SK-MEL-5 (cell line): ENCODE measurements at regions not wholly inside any gene's neighbourhood (a gene's known extent, or its start where the extent isn't known, plus 50 kb on each side); places are given as distances from the start of the nearest gene placed in this dataset.

Experiments used
- DNase-seq: peaks from one replicate; pipeline ENCODE4 v3.0.0-alpha.2; 2016; ENCODE audit warnings: low read depth, low spot score
- in situ Hi-C: cut with HindIII; loops from 2 replicates; pipeline ENCODE4 v1.10.0; 2016; ENCODE audit warnings: low sequenced_read_pairs, high pct_unique_total_duplicates, low pct_unique_long_range_greater_than_20kb

DNA sequence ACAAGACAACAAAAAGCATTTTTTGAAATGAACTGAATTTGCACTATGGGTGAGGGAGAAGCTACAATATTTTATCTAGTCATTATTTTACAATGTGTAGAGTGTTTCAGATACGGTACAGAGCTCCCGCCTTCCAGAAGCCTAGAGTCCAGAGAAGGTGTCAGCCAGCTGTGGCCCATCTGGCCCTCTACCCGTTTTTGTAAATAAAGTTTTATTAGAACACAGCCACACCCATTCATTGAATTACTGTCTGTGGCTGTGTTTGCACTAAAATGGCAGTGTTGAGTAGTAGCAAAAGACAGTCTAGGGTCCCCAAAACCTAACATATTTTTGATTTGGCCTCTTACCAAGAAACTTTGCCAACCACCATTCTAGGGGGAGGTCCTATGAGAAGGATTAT lies 162.0 kb downstream of the JCAD start:
- in situ Hi-C loops = no loop called here
- no peak for DNase-seq

GRCh38 chr10:29896053-29896452 lies 163.3 kb downstream of the JCAD start:
- in situ Hi-C loops = no loop called here

DNA sequence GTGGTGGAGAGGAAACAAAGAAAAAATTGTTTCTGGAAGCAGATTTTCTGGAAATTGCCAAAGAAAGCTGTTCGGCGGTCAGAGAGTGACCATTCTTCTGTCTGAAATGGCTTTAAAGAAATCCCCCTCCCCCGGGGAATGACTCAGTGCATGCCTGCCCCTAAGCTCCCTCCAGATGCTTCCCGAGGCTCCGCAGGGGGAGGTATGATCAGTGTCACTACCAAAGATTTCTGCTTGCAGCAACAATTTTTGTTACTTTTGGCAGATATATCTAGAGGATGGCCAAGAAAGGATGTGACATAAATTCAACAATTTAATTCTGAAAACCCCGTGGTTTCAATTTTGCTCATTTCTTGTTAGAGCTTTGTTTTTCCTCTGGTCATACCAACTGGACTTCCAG lies 163.9 kb downstream of the JCAD start:
- in situ Hi-C loops = no loop called here
- peak; percentile 35 for DNase-seq

More at GRCh38 chr10:29896053-29896452, 163.3 kb downstream of the JCAD start:
- DNase-seq = no peak

GRCh38 chr10:29888321-29888720 lies 171.1 kb downstream of the JCAD start:
- DNase-seq = no peak
- in situ Hi-C loops = no loop called here

DNA sequence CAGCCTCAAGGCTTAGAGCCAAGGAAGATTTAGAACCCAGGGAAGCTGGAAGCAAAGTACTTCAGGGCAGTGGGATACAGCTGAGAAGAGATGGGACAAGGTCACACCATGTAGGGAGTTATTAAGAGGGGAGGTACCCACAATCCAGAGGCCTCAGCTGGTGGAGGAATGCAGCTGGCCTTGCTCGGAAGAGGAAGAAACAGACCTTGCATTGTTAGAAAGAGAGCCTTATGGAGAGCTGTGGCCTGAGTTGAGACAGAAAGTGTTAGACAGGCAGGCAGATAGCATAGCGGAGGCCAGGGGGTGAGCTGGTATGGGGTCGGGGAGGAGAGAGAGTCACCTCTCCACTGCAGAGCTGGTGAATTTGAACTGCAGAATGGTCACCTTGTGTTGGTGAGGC lies 173.1 kb downstream of the JCAD start:
- in situ Hi-C loops = no loop called here
- no peak for DNase-seq

GRCh38 chr10:29883231-29883630 lies 176.2 kb downstream of the JCAD start:
- no peak for DNase-seq

DNA sequence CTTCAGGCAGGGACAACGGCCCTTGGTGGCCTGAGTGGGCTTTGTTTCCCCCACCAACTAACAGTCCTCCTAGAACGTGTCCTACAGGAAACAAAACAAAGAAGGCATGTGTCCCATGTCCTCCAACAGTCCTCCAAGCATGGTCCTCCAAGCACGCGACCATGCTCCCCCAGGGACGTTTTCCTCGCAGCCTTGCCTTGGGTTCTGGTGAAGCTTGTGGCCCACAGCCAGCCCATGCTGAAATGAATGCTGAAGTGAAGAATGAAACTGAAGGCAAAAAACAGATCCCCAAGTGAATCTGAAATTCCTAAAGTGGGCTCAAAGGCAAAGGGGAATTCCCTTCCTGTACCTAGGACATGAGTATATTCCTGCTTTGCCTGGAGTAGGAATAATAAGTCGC lies 176.6 kb downstream of the JCAD start:
- in situ Hi-C loops = no loop called here
- DNase-seq = no peak

More at GRCh38 chr10:29883231-29883630, 176.2 kb downstream of the JCAD start:
- in situ Hi-C loops = no loop called here

- in situ Hi-C loops = no loop called here
- no peak for DNase-seq
Measured at GRCh38 chr10:29881811-29882210, 177.6 kb downstream of the JCAD start.

GRCh38 chr10:29881336-29881771 lies 178.0 kb downstream of the JCAD start:
- in situ Hi-C loops = no loop called here
- no peak for DNase-seq

GRCh38 chr10:29880856-29881255 lies 178.5 kb downstream of the JCAD start:
- in situ Hi-C loops = no loop called here
- DNase-seq = no peak

GRCh38 chr10:29879862-29880261 lies 179.5 kb downstream of the JCAD start:
- no peak for DNase-seq
- in situ Hi-C loops = no loop called here

DNA sequence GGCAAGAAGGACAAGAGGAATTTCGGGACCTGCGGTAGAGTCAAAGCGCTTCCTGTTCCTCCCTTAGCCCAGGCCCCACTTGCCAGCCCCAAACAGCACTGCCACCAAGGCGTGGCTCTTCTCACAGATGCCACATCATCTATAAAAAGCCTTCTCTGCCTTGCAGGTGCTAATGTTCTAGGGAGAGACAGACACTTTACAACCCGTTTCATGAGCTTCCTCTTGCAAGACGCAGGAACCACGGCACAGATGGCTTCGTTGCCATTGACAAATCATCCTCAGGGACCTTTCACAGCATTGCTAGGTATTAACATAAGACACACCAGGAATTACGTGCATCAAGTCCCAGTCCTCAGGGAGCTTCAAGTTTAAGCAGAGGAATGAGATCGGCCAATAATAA lies 180.9 kb downstream of the JCAD start:
- in situ Hi-C loops = no loop called here

GRCh38 chr10:29877793-29878491 lies 181.4 kb downstream of the JCAD start:
- DNase-seq = peak; percentile 19

More for the DNA sequence above, 180.9 kb downstream of the JCAD start:
- no peak for DNase-seq

GRCh38 chr10:29876008-29876555 lies 183.3 kb downstream of the JCAD start:
- in situ Hi-C loops = no loop called here
- DNase-seq = no peak

More at GRCh38 chr10:29877793-29878491, 181.4 kb downstream of the JCAD start:
- in situ Hi-C loops = no loop called here

DNA sequence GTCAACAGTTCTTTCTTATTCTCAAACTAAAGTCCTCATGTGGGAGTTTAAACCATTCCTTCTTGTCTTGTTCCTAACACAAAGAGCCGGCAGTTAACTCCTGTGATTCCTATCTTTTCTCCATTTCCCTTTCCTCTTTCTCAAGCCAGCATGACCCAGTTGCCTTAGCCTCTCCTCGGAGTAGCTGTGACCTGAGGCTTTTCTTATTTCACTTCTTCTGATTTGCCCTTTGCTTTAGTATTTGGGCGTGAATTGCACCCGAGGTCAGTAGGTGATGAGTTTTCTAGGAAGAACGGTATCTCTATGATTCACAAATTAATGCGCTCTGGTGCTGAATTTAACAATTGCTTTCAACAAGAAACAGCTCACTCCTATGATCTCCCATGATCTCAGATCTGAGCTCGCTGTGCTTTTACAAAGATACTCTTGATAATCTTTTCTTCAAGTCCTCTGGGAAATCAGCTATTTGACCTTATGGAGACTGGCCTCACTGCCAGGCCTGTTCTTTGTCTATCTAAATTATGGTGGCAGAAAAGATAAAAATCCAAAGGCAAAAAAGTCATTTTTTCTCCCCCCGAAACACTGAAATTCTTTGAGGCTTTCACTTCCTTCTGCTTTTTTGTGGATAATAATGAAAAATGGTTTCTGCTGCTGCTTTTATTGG lies 184.6 kb downstream of the JCAD start:
- in situ Hi-C loops = no loop called here
- DNase-seq = peak; percentile 53

DNA sequence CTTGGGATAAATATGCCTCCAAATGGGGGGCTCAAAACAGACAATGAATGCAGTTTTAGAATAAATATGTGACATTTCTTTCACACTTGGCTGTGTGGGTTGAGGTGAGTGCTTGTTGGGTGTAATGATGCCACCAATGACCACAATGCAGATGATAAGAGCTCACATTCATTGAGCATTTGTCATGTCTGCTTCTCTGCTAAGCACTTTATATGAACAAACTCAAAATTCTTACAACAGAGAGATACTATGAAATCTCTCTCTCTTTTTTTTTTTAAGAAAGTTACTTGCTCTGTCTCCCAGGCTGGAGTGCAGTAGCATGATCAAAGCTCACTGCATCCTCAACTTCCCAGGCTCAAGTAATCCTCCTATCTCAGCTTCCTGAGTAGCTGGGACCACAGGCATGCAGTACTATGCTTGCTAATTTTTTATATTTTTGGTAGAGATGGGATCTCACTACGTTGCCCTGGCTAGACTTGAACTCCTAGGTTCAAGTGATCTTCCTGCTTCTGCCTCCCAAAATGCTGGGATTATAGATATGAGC lies 185.4 kb downstream of the JCAD start:
- in situ Hi-C loops = no loop called here
- DNase-seq = no peak

DNA sequence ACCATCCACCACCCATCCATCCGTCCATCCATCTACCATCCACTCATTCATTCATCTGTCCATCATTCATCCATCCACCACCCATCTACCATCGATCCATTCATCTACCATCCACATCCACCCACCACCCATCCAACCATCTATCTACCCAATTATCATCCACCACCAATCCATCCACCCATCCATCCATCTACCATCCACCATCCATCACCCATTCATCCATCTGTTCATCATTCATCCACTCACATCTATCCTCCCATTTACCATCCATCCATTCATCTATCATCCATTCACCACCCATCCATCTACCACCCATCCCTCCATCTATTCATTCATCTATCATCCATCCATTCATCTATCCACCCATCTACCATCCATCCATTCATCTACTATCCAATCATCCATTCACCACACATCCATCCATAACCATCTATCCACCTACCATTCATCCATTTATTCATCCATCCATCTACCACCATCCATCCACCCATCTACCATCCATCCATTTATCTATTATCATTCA lies 188.8 kb downstream of the JCAD start:
- in situ Hi-C loops = no loop called here
- no peak for DNase-seq

GRCh38 chr10:29869593-29869992 lies 189.8 kb downstream of the JCAD start:
- no peak for DNase-seq
- in situ Hi-C loops = no loop called here
